Urinary bladder (tissue), 3 donors: ENCODE measurements at regions not wholly inside any gene's neighbourhood (a gene's known extent, or its start where the extent isn't known, plus 50 kb on each side); places are given as distances from the start of the nearest gene placed in this dataset.

Experiments
- DNase-seq: peaks from one replicate; pipeline ENCODE4 v3.0.0-alpha.2; 2015; ENCODE audit errors: extremely low spot score
- H3K27ac ChIP-seq: one replicate; pipeline ENCODE4 v1.5.1; 2013; ENCODE audit warnings: low read depth, mild to moderate bottlenecking, moderate library complexity
- H3K36me3 ChIP-seq: one replicate; pipeline ENCODE4 v1.6.1; 2013; ENCODE audit warnings: mild to moderate bottlenecking, moderate library complexity; ENCODE audit not compliant: insufficient read depth
- H3K4me1 ChIP-seq: one replicate; pipeline ENCODE4 v1.6.1; 2013; ENCODE audit warnings: mild to moderate bottlenecking, moderate library complexity; ENCODE audit not compliant: insufficient read depth
- H3K4me3 ChIP-seq: one replicate; pipeline ENCODE4 v1.5.1; 2013; ENCODE audit warnings: low read depth, low read length
- WGBS: extraction: QIAGEN DNeasy Blood & Tissue Kit; methylation state at CpG from one replicate; pipeline ENCODE4 v1.1.7; 2013; 5-methylcytosine and 5-hydroxymethylcytosine counted together
- donor health status: healthy with polysubstance abuse.
- donor health status: healthy.

GRCh38 chr9:78828521-78828920 lies 531.6 kb downstream of the PSAT1 start:
- no peaks in the 10 kb centered on the region for H3K4me1 ChIP-seq
- H3K36me3 ChIP-seq: no peaks in the 10 kb centered on the region
- 78% methylated on average over 6 of the region's 6 CpGs for WGBS
- no peak for DNase-seq
- H3K4me3 ChIP-seq: no peak overlapping the region
- H3K27ac ChIP-seq: no peak overlapping the region

- H3K4me1 ChIP-seq: no peaks in the 10 kb centered on the region
- no peaks in the 10 kb centered on the region for H3K36me3 ChIP-seq
- 90% methylated on average over 1 of the region's 1 CpG for WGBS
- no peak overlapping the region for H3K27ac ChIP-seq
- no peak for DNase-seq
- no peak overlapping the region for H3K4me3 ChIP-seq
Measured at GRCh38 chr9:78830301-78830700, 533.4 kb downstream of the PSAT1 start.

- Histone ChIP-seq H3K27ac (no peak overlapping the region), H3K36me3 (no peaks in the 10 kb centered on the region), H3K4me3 (no peak overlapping the region), H3K4me1 (no peaks in the 10 kb centered on the region)
- DNase-seq: no peak
- WGBS: 53% methylated on average over 1 of the region's 1 CpG
Measured at GRCh38 chr9:78831726-78832125, 534.8 kb downstream of the PSAT1 start.

DNA sequence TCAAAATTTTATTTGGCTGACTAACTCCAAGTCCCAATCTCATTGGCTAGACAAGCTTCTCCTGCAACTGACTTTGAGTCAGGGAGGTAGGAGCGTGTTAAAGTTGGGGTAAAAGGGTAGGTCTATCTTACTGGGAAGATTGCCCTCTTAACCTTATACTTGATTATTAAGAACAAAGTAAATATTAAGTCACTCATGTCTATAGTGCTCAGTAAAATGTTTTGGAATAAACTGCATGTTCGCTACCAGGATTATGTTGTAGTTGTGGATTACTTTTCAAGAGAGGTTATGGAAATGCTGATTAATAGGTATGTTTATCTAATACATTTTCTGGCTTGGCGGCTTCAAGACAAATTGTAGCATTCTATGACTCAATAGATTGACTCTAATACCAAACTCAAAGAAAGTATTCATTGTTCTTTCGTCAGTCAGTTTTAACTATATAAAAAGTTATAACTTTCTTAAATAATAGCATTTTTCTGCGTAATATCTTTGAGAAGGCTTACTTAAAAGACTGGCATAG lies 539.1 kb downstream of the PSAT1 start:
- Histone ChIP-seq H3K36me3 (no peaks in the 10 kb centered on the region), H3K4me3 (no peak overlapping the region), H3K4me1 (no peaks in the 10 kb centered on the region), H3K27ac (no peak overlapping the region)
- 89% methylated on average over 5 of the region's 5 CpGs for WGBS
- DNase-seq: no peak

DNA sequence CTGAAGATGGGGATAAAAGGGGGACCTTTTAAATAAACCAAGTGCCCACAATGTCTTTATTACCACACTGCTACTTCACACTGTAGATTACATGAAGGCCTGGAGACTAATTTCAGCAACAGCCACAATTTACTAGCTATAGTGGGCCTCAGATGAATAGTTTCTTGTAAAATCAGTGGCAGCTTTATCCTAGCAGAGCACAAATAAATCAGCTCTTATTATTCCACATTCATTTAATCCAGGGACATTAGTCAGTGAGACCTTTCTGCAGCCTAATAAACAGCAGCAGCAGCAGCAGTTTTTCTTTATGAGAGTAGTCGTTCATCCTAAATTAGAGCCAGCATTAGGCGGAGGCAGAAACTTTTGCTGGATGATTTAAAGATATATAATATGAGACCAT lies 542.3 kb downstream of the PSAT1 start:
- Histone ChIP-seq H3K27ac (no peak overlapping the region), H3K36me3 (no peaks in the 10 kb centered on the region), H3K4me1 (no peaks in the 10 kb centered on the region), H3K4me3 (no peak overlapping the region)
- WGBS: 40% methylated on average over 2 of the region's 2 CpGs
- no peak for DNase-seq

DNA sequence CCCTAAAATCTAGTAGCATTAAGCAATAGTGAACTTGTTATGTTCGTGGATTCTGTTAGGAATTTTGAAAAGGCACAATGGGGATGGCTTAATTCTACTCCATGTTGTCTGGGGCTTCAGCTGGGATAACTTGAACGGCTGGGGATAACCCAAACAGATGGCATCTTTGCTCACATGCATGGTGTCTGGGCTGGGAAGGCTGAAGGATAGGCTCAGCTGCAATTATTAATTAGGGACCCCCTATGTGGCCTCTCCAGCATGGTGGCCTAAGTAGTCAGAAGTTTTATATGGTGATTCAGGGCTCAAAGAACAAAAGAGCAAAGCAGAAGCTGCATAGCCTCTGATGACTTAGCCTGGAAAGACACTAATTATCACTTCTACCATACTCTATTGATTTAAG lies 551.1 kb downstream of the PSAT1 start:
- H3K4me1 ChIP-seq: no peaks in the 10 kb centered on the region
- H3K4me3 ChIP-seq: no peak overlapping the region
- 59% methylated on average over 2 of the region's 2 CpGs for WGBS
- no peaks in the 10 kb centered on the region for H3K36me3 ChIP-seq
- H3K27ac ChIP-seq: no peak overlapping the region
- no peak for DNase-seq

GRCh38 chr9:78856144-78856543 lies 559.2 kb downstream of the PSAT1 start:
- H3K36me3 ChIP-seq: no peaks in the 10 kb centered on the region
- H3K4me1 ChIP-seq: no peaks in the 10 kb centered on the region
- DNase-seq: no peak
- WGBS: 82% methylated on average over 2 of the region's 2 CpGs
- no peak overlapping the region for H3K27ac ChIP-seq
- no peak overlapping the region for H3K4me3 ChIP-seq

GRCh38 chr9:78856781-78857180 lies 559.9 kb downstream of the PSAT1 start:
- DNase-seq: no peak
- H3K4me1 ChIP-seq: no peaks in the 10 kb centered on the region
- H3K4me3 ChIP-seq: no peak overlapping the region
- WGBS: 81% methylated on average over 8 of the region's 8 CpGs
- no peak overlapping the region for H3K27ac ChIP-seq
- H3K36me3 ChIP-seq: no peaks in the 10 kb centered on the region

DNA sequence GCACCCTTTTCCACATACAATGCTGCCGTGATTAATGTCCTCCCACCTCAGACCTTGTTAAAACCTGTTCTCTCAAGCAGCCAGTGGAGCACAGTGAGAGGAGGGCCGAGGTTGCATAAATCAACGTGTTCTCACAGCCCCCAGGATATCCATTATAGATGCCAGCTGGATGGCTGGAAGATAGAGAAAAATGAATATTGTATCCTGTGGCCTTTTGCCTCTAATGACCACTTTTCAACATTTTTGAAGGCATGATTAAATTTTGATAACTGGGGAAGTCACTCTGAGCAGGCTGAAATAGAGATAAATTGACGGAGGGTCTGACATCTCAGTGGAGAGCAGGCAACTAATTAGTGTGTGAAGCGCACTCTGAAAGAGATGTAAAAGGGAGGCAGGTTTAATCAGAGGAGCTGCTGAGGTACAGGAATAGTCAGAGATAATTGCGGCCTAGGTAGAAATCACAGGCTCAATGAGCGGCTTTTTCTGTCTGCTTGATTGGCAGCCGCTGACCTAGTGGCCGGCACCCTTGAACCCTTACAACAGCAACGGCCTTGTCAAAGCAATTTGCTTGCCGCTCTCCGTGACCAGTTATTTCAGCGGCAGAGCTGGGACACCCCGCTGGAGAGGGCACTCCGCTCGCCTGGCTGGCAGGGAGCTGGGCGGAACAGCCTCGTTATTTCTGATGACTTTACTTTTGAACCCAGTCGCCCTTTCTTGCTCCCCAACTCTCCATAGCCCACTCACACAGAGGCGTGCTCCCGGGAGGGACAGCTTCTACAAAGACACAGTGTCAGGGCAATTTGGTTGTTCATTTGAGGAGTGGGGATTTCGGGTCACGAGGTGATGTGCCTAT lies 560.7 kb downstream of the PSAT1 start:
- Histone ChIP-seq H3K4me1 (no peaks in the 10 kb centered on the region), H3K4me3 (no peak overlapping the region), H3K36me3 (no peaks in the 10 kb centered on the region), H3K27ac (no peak overlapping the region)
- no peak for DNase-seq
- WGBS: 86% methylated on average over 23 of the region's 23 CpGs

GRCh38 chr9:78858266-78858665 lies 561.3 kb downstream of the PSAT1 start:
- H3K36me3 ChIP-seq: no peaks in the 10 kb centered on the region
- H3K4me1 ChIP-seq: no peaks in the 10 kb centered on the region
- WGBS: 70% methylated on average over 1 of the region's 1 CpG
- no peak overlapping the region for H3K27ac ChIP-seq
- no peak overlapping the region for H3K4me3 ChIP-seq
- DNase-seq: no peak

DNA sequence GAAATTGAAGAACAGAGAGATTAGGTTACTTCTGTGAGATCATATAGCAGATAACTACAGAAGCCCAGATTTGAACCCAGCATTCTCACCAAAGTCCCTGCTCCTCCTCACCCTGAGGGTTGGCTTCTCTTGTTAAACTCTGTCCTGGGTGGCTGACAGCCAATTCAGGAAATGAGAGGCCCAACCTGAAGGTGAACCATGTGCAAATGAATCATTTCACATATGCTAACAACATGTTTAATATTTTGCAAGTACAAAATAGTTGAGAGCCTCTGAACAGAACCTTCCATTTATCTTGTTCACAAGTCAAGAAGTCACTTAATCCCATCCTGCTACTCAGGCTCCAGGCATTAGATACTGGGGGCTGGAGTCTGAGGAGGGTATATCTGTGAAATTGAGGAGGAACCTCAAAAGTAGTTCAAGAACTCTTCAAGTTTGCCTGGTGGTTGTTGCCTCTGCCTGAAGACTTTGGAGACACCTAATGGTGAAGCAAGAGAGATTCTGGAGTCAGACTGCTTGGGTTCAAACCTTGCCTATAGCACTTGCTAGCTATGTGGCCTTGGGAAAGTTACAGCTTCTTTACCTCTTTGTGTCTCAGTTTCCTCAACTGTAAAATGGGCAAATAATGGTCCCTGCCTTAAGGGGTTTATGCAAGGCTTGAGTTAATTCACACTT lies 564.0 kb downstream of the PSAT1 start:
- no peaks in the 10 kb centered on the region for H3K36me3 ChIP-seq
- DNase-seq: no peak
- no peak overlapping the region for H3K27ac ChIP-seq
- no peak overlapping the region for H3K4me3 ChIP-seq
- no peaks in the 10 kb centered on the region for H3K4me1 ChIP-seq

- WGBS: 40% methylated on average over 4 of the region's 4 CpGs
- DNase-seq: no peak
- Histone ChIP-seq H3K36me3 (no peaks in the 10 kb centered on the region), H3K4me3 (no peak overlapping the region), H3K4me1 (no peaks in the 10 kb centered on the region), H3K27ac (no peak overlapping the region)
Measured at GRCh38 chr9:78863531-78863930, 566.6 kb downstream of the PSAT1 start.

GRCh38 chr9:78865737-78866136 lies 568.8 kb downstream of the PSAT1 start:
- Histone ChIP-seq H3K4me3 (no peak overlapping the region), H3K4me1 (no peaks in the 10 kb centered on the region), H3K36me3 (no peaks in the 10 kb centered on the region), H3K27ac (no peak overlapping the region)
- 84% methylated on average over 2 of the region's 2 CpGs for whole genome bisulfite sequencing
- DNase-seq: no peak
